ENCODE measurements at regions not wholly inside any gene's neighbourhood (a gene's known extent, or its start where the extent isn't known, plus 50 kb on each side); places are given as distances from the start of the nearest gene placed in this dataset.

DNA sequence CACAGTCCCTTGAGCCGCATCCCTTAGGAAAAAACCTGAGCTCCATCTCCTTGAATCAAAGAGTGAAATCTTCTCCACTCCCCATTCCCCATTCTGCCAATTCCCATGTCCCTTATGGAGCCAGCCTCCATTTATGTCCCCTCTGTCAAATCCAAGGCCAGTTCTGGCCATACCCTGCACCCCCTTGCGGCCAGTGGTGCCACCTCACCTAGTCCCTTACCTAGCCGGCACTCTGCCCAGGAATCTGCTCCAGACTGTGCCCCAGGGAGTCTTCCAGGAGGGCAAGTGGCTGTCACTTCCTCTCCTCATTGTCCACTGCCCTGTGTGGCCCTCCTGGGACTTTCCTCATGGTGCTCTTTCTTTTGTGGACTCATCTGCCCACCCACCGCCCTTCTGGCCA, 195.4 kb upstream of the RMP24 start:
- no peak for TF ChIP-seq CTCF (conservative IDR thresholded peaks at IDR 0.05 in 1 of 2, IDR thresholded peaks at IDR 0.05 in 1 of 2; ENCODE audit: extremely low read depth in 1 of 2, insufficient read depth in 1 of 2, low read depth in 1 of 2, low read length in 2 of 2)
- no peak for TF ChIP-seq EZH2 (IDR thresholded peaks at IDR 0.05; ENCODE audit: borderline replicate concordance, low read length)

Data from mammary epithelial cell (primary cell).